Lower lobe of right lung (tissue), 2 donors: ENCODE measurements at regions not wholly inside any gene's neighbourhood (a gene's known extent, or its start where the extent isn't known, plus 50 kb on each side); places are given as distances from the start of the nearest gene placed in this dataset.

Experiments
- ATAC-seq, 2 donors: fragments of 200-7000 bp; cut with Tn5 transposase; one replicate each; pipeline ENCODE4 v1.9.1; 2020 to 2022; ENCODE audit warnings: mild to moderate bottlenecking in 2 of 2, moderate library complexity in 2 of 2
- DNase-seq: peaks from one replicate; pipeline ENCODE4 v3.0.0-alpha.2; 2020
- H3K27ac ChIP-seq: fragments of 200-600 bp; one replicate; pipeline ENCODE4 v1.8.0; 2022
- H3K27me3 ChIP-seq: fragments of 200-600 bp; one replicate; pipeline ENCODE4 v1.8.0; 2022; ENCODE audit warnings: low read depth
- H3K36me3 ChIP-seq: fragments of 200-600 bp; one replicate; pipeline ENCODE4 v1.8.0; 2022; ENCODE audit warnings: mild to moderate bottlenecking
- H3K4me1 ChIP-seq: fragments of 200-600 bp; one replicate; pipeline ENCODE4 v1.8.0; 2022
- H3K4me3 ChIP-seq: fragments of 200-600 bp; one replicate; pipeline ENCODE4 v1.8.0; 2022; ENCODE audit warnings: mild to moderate bottlenecking
- H3K9me3 ChIP-seq: fragments of 200-600 bp; one replicate; pipeline ENCODE4 v1.8.0; 2022
- intact Hi-C: fragments of 100-400 bp; cut with DNase I; formaldehyde crosslinking; loops from one replicate; pipeline ENCODE4 v1.11.0; 2022
- TF ChIP-seq, protein P1 (sequence below): fragments of 200-600 bp; IDR thresholded peaks from one replicate; pipeline ENCODE4 v1.8.0; 2022; ENCODE audit warnings: antibody characterized with exemption, mild to moderate bottlenecking
- donor health status: DM: no; HTN: yes; CAD: no; lungs with severe emphysema.

DNA sequence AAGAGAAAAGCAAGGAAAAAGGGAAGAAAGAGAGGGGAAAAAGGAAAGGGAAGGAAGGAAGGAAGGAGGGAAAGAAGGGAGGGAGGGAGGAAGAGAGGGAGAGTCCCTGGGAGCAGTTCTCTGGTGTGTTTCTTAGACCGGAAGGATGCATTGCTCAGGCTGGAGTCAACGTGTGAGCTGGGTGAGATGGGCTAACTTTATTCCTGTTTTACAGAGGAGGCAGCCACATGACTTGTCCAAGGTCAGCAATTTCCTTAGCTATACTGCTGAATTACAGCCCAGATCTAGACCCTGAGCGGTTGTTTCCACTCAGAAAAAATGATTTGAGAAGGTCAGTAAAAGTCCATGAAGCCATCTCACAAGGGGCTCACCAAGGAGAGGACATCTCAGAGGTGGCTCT lies 86.6 kb upstream of the APCDD1 start:
- H3K27ac ChIP-seq = no peak overlapping the region
- H3K4me3 ChIP-seq = no peak overlapping the region
- H3K36me3 ChIP-seq = no peaks in the 10 kb centered on the region
- no peak for ATAC-seq
- H3K4me1 ChIP-seq = no peaks in the 10 kb centered on the region
- TF ChIP-seq, protein P1, sequence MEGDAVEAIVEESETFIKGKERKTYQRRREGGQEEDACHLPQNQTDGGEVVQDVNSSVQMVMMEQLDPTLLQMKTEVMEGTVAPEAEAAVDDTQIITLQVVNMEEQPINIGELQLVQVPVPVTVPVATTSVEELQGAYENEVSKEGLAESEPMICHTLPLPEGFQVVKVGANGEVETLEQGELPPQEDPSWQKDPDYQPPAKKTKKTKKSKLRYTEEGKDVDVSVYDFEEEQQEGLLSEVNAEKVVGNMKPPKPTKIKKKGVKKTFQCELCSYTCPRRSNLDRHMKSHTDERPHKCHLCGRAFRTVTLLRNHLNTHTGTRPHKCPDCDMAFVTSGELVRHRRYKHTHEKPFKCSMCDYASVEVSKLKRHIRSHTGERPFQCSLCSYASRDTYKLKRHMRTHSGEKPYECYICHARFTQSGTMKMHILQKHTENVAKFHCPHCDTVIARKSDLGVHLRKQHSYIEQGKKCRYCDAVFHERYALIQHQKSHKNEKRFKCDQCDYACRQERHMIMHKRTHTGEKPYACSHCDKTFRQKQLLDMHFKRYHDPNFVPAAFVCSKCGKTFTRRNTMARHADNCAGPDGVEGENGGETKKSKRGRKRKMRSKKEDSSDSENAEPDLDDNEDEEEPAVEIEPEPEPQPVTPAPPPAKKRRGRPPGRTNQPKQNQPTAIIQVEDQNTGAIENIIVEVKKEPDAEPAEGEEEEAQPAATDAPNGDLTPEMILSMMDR = no peak
- no peak for DNase-seq
- H3K27me3 ChIP-seq = no peaks in the 10 kb centered on the region
- intact Hi-C loops = no loop called here
- H3K9me3 ChIP-seq = peaks cover 4% of the 10 kb centered on the region

GRCh38 chr18:10368456-10369453 lies 85.7 kb upstream of the APCDD1 start:
- no peak overlapping the region for H3K27ac ChIP-seq
- intact Hi-C loops = no loop called here
- no peak for DNase-seq
- no peaks in the 10 kb centered on the region for H3K36me3 ChIP-seq
- no peaks in the 10 kb centered on the region for H3K27me3 ChIP-seq
- no peaks in the 10 kb centered on the region for H3K4me1 ChIP-seq
- no peak overlapping the region for H3K4me3 ChIP-seq
- TF ChIP-seq, protein P1 = no peak
- H3K9me3 ChIP-seq = no peaks in the 10 kb centered on the region
- no peak for ATAC-seq

DNA sequence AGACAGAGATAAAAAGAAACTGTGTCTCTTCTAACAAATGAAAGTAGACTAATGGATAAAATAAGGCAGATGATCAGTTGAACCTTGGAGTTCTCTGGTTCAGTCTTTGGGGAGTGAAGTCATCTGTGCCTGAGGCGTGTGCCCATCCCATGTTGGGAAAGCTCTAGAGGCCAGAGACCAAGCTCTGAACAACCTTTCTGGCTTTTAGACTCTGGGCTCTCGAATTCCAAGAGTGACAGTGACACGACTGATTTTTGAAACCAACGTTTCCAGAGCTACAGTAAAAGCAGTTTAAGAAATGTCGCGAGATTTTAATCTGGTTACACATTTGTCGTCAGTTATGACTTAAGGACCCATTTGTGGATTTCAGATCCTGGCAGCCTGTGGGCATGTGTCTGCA lies 83.7 kb upstream of the APCDD1 start:
- ATAC-seq (no peak), DNase-seq (no peak)
- H3K9me3 ChIP-seq = no peaks in the 10 kb centered on the region
- no peaks in the 10 kb centered on the region for H3K27me3 ChIP-seq
- intact Hi-C loops = no loop called here
- TF ChIP-seq, protein P1 = no peak
- H3K27ac ChIP-seq = no peak overlapping the region
- no peaks in the 10 kb centered on the region for H3K4me1 ChIP-seq
- H3K36me3 ChIP-seq = no peaks in the 10 kb centered on the region
- H3K4me3 ChIP-seq = no peak overlapping the region

DNA sequence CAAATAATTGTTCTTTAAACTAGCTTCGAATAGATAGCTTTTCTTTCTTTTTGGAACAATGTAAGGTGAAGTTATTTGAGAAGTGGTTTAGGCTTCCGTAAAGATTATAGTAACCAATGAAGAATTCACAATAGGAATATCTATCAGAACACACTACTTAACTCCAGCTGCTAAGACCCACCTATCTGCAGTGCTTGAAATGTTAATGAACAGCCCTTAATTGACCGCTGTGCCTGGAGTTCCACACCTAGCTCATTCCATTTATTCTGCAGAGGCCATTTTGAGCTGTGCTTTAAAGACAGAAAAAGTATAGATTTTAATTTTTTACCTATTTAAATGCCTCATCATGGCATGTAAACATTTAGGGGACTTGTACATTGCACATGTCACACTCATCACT lies 83.3 kb upstream of the APCDD1 start:
- TF ChIP-seq, protein P1 = no peak
- no peaks in the 10 kb centered on the region for H3K4me1 ChIP-seq
- no peaks in the 10 kb centered on the region for H3K36me3 ChIP-seq
- no peak overlapping the region for H3K27ac ChIP-seq
- H3K27me3 ChIP-seq = no peaks in the 10 kb centered on the region
- intact Hi-C loops = no loop called here
- H3K9me3 ChIP-seq = no peaks in the 10 kb centered on the region
- ATAC-seq (no peak), DNase-seq (no peak)
- no peak overlapping the region for H3K4me3 ChIP-seq

GRCh38 chr18:10374195-10374594 lies 80.2 kb upstream of the APCDD1 start:
- Histone ChIP-seq H3K4me1 (peaks cover 6% of the 10 kb centered on the region), H3K27ac (no peak overlapping the region), H3K4me3 (no peak overlapping the region), H3K27me3 (no peaks in the 10 kb centered on the region), H3K9me3 (no peaks in the 10 kb centered on the region), H3K36me3 (no peaks in the 10 kb centered on the region)
- DNase-seq (no peak), ATAC-seq (no peak)
- intact Hi-C loops = no loop called here
- TF ChIP-seq, protein P1 = no peak
